Upper lobe of right lung (tissue), 1 donor: ENCODE measurements at regions not wholly inside any gene's neighbourhood (a gene's known extent, or its start where the extent isn't known, plus 50 kb on each side); places are given as distances from the start of the nearest gene placed in this dataset.

Experiments used
- ATAC-seq: fragments of 200-7000 bp; cut with Tn5 transposase; one replicate; pipeline ENCODE4 v1.9.1; 2020; ENCODE audit warnings: mild to moderate bottlenecking, moderate library complexity
- DNase-seq: peaks from one replicate; pipeline ENCODE4 v3.0.0-alpha.2; 2020
- H3K27ac ChIP-seq: fragments of 200-600 bp; one replicate; pipeline ENCODE4 v1.8.0; 2022
- H3K27me3 ChIP-seq: fragments of 200-600 bp; one replicate; pipeline ENCODE4 v1.8.0; 2022; ENCODE audit warnings: mild to moderate bottlenecking
- H3K36me3 ChIP-seq: fragments of 200-600 bp; one replicate; pipeline ENCODE4 v1.8.0; 2022
- H3K4me1 ChIP-seq: fragments of 200-600 bp; one replicate; pipeline ENCODE4 v1.8.0; 2022
- H3K4me3 ChIP-seq: fragments of 200-600 bp; one replicate; pipeline ENCODE4 v1.8.0; 2022; ENCODE audit warnings: mild to moderate bottlenecking
- H3K9me3 ChIP-seq: fragments of 200-600 bp; one replicate; pipeline ENCODE4 v1.8.0; 2022
- CTCF ChIP-seq: fragments of 200-600 bp; IDR thresholded peaks from one replicate; pipeline ENCODE4 v1.8.0; 2022; ENCODE audit warnings: antibody characterized with exemption
- intact Hi-C: fragments of 100-400 bp; cut with DNase I; formaldehyde crosslinking; loops from one replicate; pipeline ENCODE4 v1.11.0; 2022
- donor health status: DM: no; HTN: yes; CAD: no; lungs with severe emphysema.

GRCh38 chr16:85225257-85225656 lies 113.0 kb upstream of the CIBAR2 start:
- no peak for DNase-seq
- Histone ChIP-seq H3K9me3 (no peaks in the 10 kb centered on the region), H3K4me3 (no peak overlapping the region), H3K27me3 (no peaks in the 10 kb centered on the region), H3K27ac (no peak overlapping the region), H3K36me3 (no peaks in the 10 kb centered on the region), H3K4me1 (peaks cover 3% of the 10 kb centered on the region)
- intact Hi-C loops: no loop called here
- TF ChIP-seq CTCF: no peak
- ATAC-seq: no peak

GRCh38 chr16:85225721-85226120 lies 113.4 kb upstream of the CIBAR2 start:
- H3K4me1 ChIP-seq: no peaks in the 10 kb centered on the region
- H3K9me3 ChIP-seq: no peaks in the 10 kb centered on the region
- intact Hi-C loops: no loop called here
- H3K4me3 ChIP-seq: no peak overlapping the region
- DNase-seq (no peak), ATAC-seq (no peak)
- H3K27me3 ChIP-seq: no peaks in the 10 kb centered on the region
- no peak overlapping the region for H3K27ac ChIP-seq
- H3K36me3 ChIP-seq: no peaks in the 10 kb centered on the region
- TF ChIP-seq CTCF: no peak

- H3K36me3 ChIP-seq: no peaks in the 10 kb centered on the region
- no peaks in the 10 kb centered on the region for H3K4me1 ChIP-seq
- H3K9me3 ChIP-seq: no peaks in the 10 kb centered on the region
- intact Hi-C loops: no loop called here
- TF ChIP-seq CTCF: no peak
- DNase-seq (no peak), ATAC-seq (no peak)
- H3K4me3 ChIP-seq: no peak overlapping the region
- H3K27me3 ChIP-seq: no peaks in the 10 kb centered on the region
- no peak overlapping the region for H3K27ac ChIP-seq
These were observed 115.0 kb upstream of the CIBAR2 start for GRCh38 chr16:85227084-85227945.

GRCh38 chr16:85227946-85228862 lies 115.9 kb upstream of the CIBAR2 start:
- H3K4me3 ChIP-seq: no peak overlapping the region
- no peaks in the 10 kb centered on the region for H3K4me1 ChIP-seq
- no peak overlapping the region for H3K27ac ChIP-seq
- H3K9me3 ChIP-seq: no peaks in the 10 kb centered on the region
- ATAC-seq (no peak), DNase-seq (no peak)
- no peaks in the 10 kb centered on the region for H3K27me3 ChIP-seq
- TF ChIP-seq CTCF: no peak
- intact Hi-C loops: no loop called here
- H3K36me3 ChIP-seq: no peaks in the 10 kb centered on the region

GRCh38 chr16:85228970-85229430 lies 116.7 kb upstream of the CIBAR2 start:
- Histone ChIP-seq H3K36me3 (no peaks in the 10 kb centered on the region), H3K27me3 (no peaks in the 10 kb centered on the region), H3K27ac (no peak overlapping the region), H3K4me1 (no peaks in the 10 kb centered on the region), H3K9me3 (no peaks in the 10 kb centered on the region), H3K4me3 (no peak overlapping the region)
- DNase-seq: no peak
- no peak for ATAC-seq
- intact Hi-C loops: no loop called here
- TF ChIP-seq CTCF: no peak
